Body of pancreas (tissue), 4 donors: ENCODE measurements at regions not wholly inside any gene's neighbourhood (a gene's known extent, or its start where the extent isn't known, plus 50 kb on each side); places are given as distances from the start of the nearest gene placed in this dataset.

Source experiments
- ATAC-seq: fragments of 150-250 bp; one replicate; pipeline ENCODE4 v1.9.1; 2016
- DNase-seq, 4 donors: peaks; one replicate each; pipeline ENCODE4 v3.0.0-alpha.2; 2019
- H3K27ac ChIP-seq, 4 donors: fragments of 200-600 bp; sonication (generic); 1 replicate in 3 of 4; 2 replicates in 1 of 4; pipeline versions ENCODE4 v1.5.1 to v1.6.1; 2016 to 2019; ENCODE audit warnings: mild to moderate bottlenecking in 1 of 4, mixed read lengths in 1 of 4, moderate library complexity in 1 of 4
- H3K27me3 ChIP-seq, 2 donors: fragments of 200-600 bp; sonication (generic); one replicate each; pipeline ENCODE4 v1.6.0; 2016; ENCODE audit warnings: mild to moderate bottlenecking in 1 of 2
- H3K36me3 ChIP-seq, 2 donors: fragments of 200-600 bp; sonication (generic); replicated peaks in 1 of 2; 2 replicates each; pipeline ENCODE4 v1.5.1; 2016; ENCODE audit warnings: low read depth in 2 of 2; ENCODE audit not compliant: insufficient read depth in 1 of 2
- H3K4me1 ChIP-seq: fragments of 200-600 bp; sonication (generic); one replicate; pipeline ENCODE4 v1.6.0; 2016
- H3K4me3 ChIP-seq, 2 donors: fragments of 200-600 bp; sonication (generic); 1 replicate in 1 of 2; 2 replicates in 1 of 2; pipeline ENCODE4 v1.5.1; 2016 to 2019
- H3K9me3 ChIP-seq, 3 donors: fragments of 200-600 bp; sonication (generic); 1 replicate in 2 of 3; 2 replicates in 1 of 3; pipeline ENCODE4 v1.5.1; 2016
- CTCF ChIP-seq, 7 experiments: fragments of 450-650 bp in 4 of 7; fragments of 200-600 bp in 3 of 7; sonication (generic) in 3 of 7; IDR thresholded peaks; one replicate each; pipeline ENCODE4 v1.5.1; 2016 to 2019; ENCODE audit warnings: antibody characterized with exemption in 7 of 7
- POLR2A ChIP-seq, 3 donors: fragments of 450-650 bp; IDR thresholded peaks; one replicate each; pipeline ENCODE4 v1.6.1; 2016; ENCODE audit warnings: antibody characterized with exemption in 3 of 3, mild to moderate bottlenecking in 2 of 3
- WGBS, 2 donors: methylation state at CpG; one replicate each; pipeline ENCODE4 v1.1.5; 2017; 5-methylcytosine and 5-hydroxymethylcytosine counted together
- intact Hi-C: fragments of 100-400 bp; cut with DNase I; formaldehyde crosslinking; loops from one replicate; pipeline ENCODE4 v1.15.1; 2023

- no peak overlapping the region for H3K27ac ChIP-seq
- no peak for DNase-seq
- no peaks in the 10 kb centered on the region for H3K4me1 ChIP-seq
- no peaks in the 10 kb centered on the region for H3K36me3 ChIP-seq
- WGBS, 2 donors = 83 to 86% methylated on average over 8 of the region's 8 CpGs
- TF ChIP-seq CTCF (IDR thresholded peaks at IDR 0.05) (no peak), POLR2A (IDR thresholded peaks at IDR 0.05) (no peak)
- intact Hi-C loops = no loop called here
- ATAC-seq = no peak
- H3K4me3 ChIP-seq = no peak overlapping the region
- H3K9me3 ChIP-seq = no peaks in the 10 kb centered on the region
- no peaks in the 10 kb centered on the region for H3K27me3 ChIP-seq
These were observed 221.3 kb downstream of the RAB28 start for GRCh38 chr4:13262816-13263215.

DNA sequence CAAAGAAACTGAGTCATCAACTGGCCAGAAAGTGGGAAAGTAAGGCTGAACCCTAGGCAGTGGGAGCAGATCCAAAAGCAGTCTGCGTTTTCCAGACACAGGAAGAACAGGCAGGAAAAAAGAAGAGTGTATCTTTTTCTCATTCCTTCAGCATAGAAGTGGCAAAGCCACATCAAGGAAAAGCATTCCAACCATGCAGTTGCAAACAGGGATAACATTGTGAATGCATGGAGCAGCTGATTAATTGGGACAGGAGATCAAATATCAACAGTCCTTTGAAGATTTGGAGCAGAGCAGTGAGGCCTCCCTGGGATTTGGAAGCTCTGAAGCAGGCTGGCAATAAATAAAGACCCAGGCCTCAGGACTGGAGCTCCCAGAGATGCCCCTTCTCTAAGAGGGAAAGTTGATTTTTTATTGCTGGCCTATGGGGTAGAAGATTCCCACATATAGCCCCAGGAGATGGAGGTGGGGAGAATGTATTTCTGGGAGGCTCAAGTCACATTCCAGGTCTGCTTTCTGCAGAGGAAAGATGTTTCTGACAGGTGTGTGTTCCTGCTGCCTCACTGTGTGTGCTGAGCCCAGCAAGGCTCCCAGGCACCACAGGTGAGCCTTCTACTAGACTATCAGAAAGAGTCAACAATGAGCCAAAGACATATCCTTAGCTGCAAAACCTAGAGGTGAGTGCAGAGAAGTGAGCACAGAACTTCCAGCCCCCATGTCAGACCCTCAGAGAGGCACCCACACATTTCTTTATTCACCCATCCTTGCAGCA is 222.5 kb downstream of the RAB28 start:
- H3K27ac ChIP-seq = no peak overlapping the region
- ATAC-seq = no peak
- no peaks in the 10 kb centered on the region for H3K27me3 ChIP-seq

DNA sequence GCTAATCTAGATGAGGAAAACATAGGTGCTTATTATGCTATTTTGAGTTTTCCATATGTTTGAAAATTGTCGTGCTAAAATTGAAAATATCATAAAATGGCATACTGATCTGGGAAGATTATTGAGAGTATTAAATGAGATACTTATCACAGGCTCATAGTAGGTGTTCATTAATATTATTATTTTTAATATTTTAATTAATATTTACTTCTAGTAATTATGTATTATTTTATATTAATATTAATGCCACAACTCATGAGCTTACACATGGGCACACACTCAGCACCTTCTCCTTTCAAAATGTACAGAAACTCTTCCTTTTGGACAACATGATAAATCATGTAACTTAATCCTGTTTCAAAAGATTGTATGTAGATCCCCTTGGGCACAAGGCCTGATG is 223.6 kb downstream of the RAB28 start:
- Histone ChIP-seq H3K27ac (no peak overlapping the region), H3K36me3 (no peaks in the 10 kb centered on the region), H3K4me1 (no peaks in the 10 kb centered on the region), H3K9me3 (no peaks in the 10 kb centered on the region), H3K27me3 (no peaks in the 10 kb centered on the region), H3K4me3 (no peak overlapping the region)
- 98% methylated on average over 1 of the region's 1 CpG for WGBS, 2 donors
- TF ChIP-seq CTCF (IDR thresholded peaks at IDR 0.05) = no peak
- DNase-seq (no peak), ATAC-seq (no peak)
- intact Hi-C loops = no loop called here

More for the DNA sequence above, 222.5 kb downstream of the RAB28 start:
- intact Hi-C loops = no loop called here
- no peak overlapping the region for H3K4me3 ChIP-seq
- no peak for DNase-seq
- H3K36me3 ChIP-seq = no peaks in the 10 kb centered on the region
- no peaks in the 10 kb centered on the region for H3K9me3 ChIP-seq
- WGBS, 2 donors = 28 to 50% methylated on average over 1 of the region's 1 CpG
- TF ChIP-seq CTCF (IDR thresholded peaks at IDR 0.05) (no peak), POLR2A (IDR thresholded peaks at IDR 0.05) (no peak)
- H3K4me1 ChIP-seq = no peaks in the 10 kb centered on the region

DNA sequence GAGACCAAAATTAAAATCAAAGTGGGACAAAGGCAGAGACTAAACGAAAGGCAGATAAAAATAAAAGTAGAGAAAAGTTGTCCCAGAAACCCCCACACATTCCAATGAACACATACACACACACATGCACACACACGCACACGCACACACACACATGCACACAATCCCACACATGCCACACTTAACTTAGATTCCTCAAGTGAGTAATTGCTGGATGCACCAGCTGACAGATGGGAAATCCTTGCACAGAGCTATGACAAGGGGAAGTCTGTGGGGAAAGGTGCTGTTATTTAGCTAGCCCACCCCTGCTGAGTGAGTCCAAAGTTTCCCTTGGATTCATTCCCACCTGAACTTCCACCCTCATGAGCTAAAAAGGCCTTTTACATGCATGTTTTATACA is 233.9 kb downstream of the RAB28 start:
- ATAC-seq (no peak), DNase-seq (no peak)
- Histone ChIP-seq H3K4me1 (no peaks in the 10 kb centered on the region), H3K4me3 (no peak overlapping the region), H3K27me3 (no peaks in the 10 kb centered on the region), H3K36me3 (no peaks in the 10 kb centered on the region), H3K9me3 (no peaks in the 10 kb centered on the region), H3K27ac (no peak overlapping the region)
- 87 to 88% methylated on average over 3 of the region's 3 CpGs for WGBS, 2 donors
- intact Hi-C loops = no loop called here
- TF ChIP-seq CTCF (IDR thresholded peaks at IDR 0.05) = no peak
- no peak for TF ChIP-seq POLR2A (IDR thresholded peaks at IDR 0.05)
